Lower lobe of right lung (tissue), 2 donors: ENCODE measurements at regions not wholly inside any gene's neighbourhood (a gene's known extent, or its start where the extent isn't known, plus 50 kb on each side); places are given as distances from the start of the nearest gene placed in this dataset.
"Not testable (repeated sequence)": the region's sequence is repeated elsewhere in the genome, so short reads cannot be mapped to it uniquely, and the experiment has no call there.

Experiments
- ATAC-seq, 2 donors: fragments of 200-7000 bp; cut with Tn5 transposase; one replicate each; pipeline ENCODE4 v1.9.1; 2020 to 2022; ENCODE audit warnings: mild to moderate bottlenecking in 2 of 2, moderate library complexity in 2 of 2
- DNase-seq: peaks from one replicate; pipeline ENCODE4 v3.0.0-alpha.2; 2020
- H3K27ac ChIP-seq: fragments of 200-600 bp; one replicate; pipeline ENCODE4 v1.8.0; 2022
- H3K27me3 ChIP-seq: fragments of 200-600 bp; one replicate; pipeline ENCODE4 v1.8.0; 2022; ENCODE audit warnings: low read depth
- H3K36me3 ChIP-seq: fragments of 200-600 bp; one replicate; pipeline ENCODE4 v1.8.0; 2022; ENCODE audit warnings: mild to moderate bottlenecking
- H3K4me1 ChIP-seq: fragments of 200-600 bp; one replicate; pipeline ENCODE4 v1.8.0; 2022
- H3K4me3 ChIP-seq: fragments of 200-600 bp; one replicate; pipeline ENCODE4 v1.8.0; 2022; ENCODE audit warnings: mild to moderate bottlenecking
- H3K9me3 ChIP-seq: fragments of 200-600 bp; one replicate; pipeline ENCODE4 v1.8.0; 2022
- CTCF ChIP-seq: fragments of 200-600 bp; IDR thresholded peaks from one replicate; pipeline ENCODE4 v1.8.0; 2022; ENCODE audit warnings: antibody characterized with exemption, mild to moderate bottlenecking
- intact Hi-C: fragments of 100-400 bp; cut with DNase I; formaldehyde crosslinking; loops from one replicate; pipeline ENCODE4 v1.11.0; 2022
- donor health status: DM: no; HTN: yes; CAD: no; lungs with severe emphysema.

- intact Hi-C loops: no loop called here
These were observed 57.6 kb upstream of the ZNF519 start for GRCh38 chr18:14189858-14190257.

GRCh38 chr18:14188751-14189406 lies 56.6 kb upstream of the ZNF519 start:
- DNase-seq, H3K9me3 ChIP-seq, H3K4me3 ChIP-seq, H3K36me3 ChIP-seq, H3K4me1 ChIP-seq, ATAC-seq, H3K27ac ChIP-seq, intact Hi-C loops, H3K27me3 ChIP-seq: not testable (repeated sequence)

More at GRCh38 chr18:14189858-14190257, 57.6 kb upstream of the ZNF519 start:
- no peak overlapping the region for H3K4me3 ChIP-seq
- DNase-seq (no peak), ATAC-seq (no peak)
- no peaks in the 10 kb centered on the region for H3K9me3 ChIP-seq
- H3K4me1 ChIP-seq: no peaks in the 10 kb centered on the region
- no peak overlapping the region for H3K27ac ChIP-seq
- TF ChIP-seq CTCF: no peak
- no peaks in the 10 kb centered on the region for H3K27me3 ChIP-seq
- no peaks in the 10 kb centered on the region for H3K36me3 ChIP-seq
